ENCODE measurements at regions not wholly inside any gene's neighbourhood (a gene's known extent, or its start where the extent isn't known, plus 50 kb on each side); places are given as distances from the start of the nearest gene placed in this dataset.
A peak's percentile ranks its signal among the peaks of the same experiment; 100 is the strongest.

DNA sequence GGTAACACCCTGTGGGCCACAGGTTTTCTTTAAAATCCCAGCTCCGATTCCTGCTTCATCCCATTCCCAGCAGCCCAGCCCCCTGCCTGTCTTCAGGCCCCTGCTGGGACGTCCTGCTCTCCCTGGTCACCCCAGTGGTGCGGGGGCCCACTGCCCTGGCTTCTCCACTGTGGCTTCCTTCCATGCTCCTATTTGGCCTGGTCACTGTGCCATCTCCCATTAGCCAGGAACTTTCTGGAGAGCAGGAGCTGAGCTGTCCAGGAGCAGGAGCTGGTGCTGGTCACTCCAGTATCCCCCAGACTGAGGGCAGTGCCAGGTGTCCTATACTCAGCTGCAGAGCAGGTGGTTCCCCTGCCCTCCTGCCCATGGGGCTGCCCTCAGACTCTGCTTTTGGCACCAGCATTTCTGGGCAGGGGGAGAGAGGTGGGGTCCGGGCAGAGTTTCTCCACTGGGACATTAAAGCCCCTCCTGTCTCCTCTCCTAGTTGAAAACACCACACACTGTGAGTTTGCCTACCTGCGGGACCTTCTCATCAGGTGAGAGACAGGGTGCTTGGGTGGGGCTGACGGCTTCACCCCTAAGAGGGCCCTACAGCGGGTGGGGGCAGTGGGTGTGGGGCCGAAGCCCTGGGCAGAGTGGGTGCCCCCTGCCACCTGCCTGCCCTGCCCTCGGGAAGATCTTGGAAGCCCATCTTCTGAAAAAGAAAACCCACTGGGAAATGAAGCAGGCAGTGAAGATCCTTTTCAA is 356.2 kb downstream of the SEC14L1 start:
- TF ChIP-seq, protein P1, sequence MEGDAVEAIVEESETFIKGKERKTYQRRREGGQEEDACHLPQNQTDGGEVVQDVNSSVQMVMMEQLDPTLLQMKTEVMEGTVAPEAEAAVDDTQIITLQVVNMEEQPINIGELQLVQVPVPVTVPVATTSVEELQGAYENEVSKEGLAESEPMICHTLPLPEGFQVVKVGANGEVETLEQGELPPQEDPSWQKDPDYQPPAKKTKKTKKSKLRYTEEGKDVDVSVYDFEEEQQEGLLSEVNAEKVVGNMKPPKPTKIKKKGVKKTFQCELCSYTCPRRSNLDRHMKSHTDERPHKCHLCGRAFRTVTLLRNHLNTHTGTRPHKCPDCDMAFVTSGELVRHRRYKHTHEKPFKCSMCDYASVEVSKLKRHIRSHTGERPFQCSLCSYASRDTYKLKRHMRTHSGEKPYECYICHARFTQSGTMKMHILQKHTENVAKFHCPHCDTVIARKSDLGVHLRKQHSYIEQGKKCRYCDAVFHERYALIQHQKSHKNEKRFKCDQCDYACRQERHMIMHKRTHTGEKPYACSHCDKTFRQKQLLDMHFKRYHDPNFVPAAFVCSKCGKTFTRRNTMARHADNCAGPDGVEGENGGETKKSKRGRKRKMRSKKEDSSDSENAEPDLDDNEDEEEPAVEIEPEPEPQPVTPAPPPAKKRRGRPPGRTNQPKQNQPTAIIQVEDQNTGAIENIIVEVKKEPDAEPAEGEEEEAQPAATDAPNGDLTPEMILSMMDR (IDR thresholded peaks at IDR 0.05), result no peak
- no peak for TF ChIP-seq POLR2A (IDR thresholded peaks at IDR 0.05)
- peak; percentile 8 to 13 for DNase-seq
- no peaks in the 10 kb centered on the region for H3K36me3 ChIP-seq
- intact Hi-C loops (cut with DNase I; ENCODE audit: low total_unique reads), result no loop called here
- H3K9me3 ChIP-seq, result no peaks in the 10 kb centered on the region
- no peak overlapping the region for H3K4me3 ChIP-seq
- peaks cover 0 to 3% of the 10 kb centered on the region in 2 donors for H3K4me1 ChIP-seq
- H3K27me3 ChIP-seq, result no peaks in the 10 kb centered on the region
- no peak overlapping the region for H3K27ac ChIP-seq

DNA sequence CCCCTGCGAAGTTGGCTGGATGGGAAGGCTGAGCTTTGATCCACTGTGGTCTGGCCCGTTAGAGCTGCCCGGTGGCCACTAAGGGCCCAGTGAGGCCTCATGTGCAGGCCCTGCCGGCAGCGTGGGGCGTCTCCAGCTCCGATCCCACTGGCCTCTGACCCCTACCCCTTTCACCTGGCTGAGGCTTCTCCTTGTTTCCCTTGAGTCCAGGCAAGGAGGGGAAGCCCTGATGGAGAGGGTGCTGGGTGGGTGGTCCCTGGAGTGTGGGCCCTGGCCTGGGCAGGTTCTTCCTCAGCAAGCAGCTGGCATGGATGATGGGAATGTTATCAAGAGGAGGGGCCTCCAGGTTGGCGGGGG is 356.8 kb downstream of the SEC14L1 start:
- Histone ChIP-seq H3K4me3 (no peak overlapping the region), H3K9me3 (no peaks in the 10 kb centered on the region), H3K27me3 (no peaks in the 10 kb centered on the region), H3K36me3 (no peaks in the 10 kb centered on the region), H3K4me1 (peaks cover 0 to 3% of the 10 kb centered on the region in 2 donors), H3K27ac (no peak overlapping the region)
- intact Hi-C loops (cut with DNase I; ENCODE audit: low total_unique reads), result no loop called here
- peak; percentile 10 to 13 for DNase-seq
- TF ChIP-seq, protein P1 (IDR thresholded peaks at IDR 0.05), result no peak
- no peak for TF ChIP-seq POLR2A (IDR thresholded peaks at IDR 0.05)

DNA sequence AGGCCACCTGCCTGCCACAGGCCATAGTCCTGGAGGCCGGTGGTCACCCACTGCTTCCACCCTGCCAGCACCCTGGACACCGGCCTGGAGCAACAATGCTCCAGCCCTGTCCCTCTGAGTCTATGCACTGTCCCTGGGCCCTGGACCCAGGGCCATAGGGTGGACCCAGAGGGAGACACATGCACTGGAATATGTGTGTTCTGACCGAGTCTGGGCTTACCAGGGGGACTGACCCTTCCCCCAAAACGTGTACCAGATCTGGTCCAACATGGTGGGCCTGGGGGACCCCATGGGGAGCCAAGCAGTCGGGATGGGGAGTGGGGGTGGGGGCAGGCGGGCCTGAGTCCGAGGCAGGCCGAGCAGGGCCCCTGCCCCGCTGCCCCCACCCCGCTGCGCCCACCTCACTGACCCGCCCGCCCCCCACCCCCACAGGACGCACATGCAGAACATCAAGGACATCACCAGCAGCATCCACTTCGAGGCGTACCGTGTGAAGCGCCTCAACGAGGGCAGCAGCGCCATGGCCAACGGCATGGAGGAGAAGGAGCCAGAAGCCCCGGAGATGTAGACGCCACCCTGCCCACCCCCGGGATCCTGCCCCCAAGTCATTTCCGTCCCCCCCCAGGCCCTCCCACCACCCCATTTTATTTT is 357.4 kb downstream of the SEC14L1 start:
- TF ChIP-seq POLR2A (IDR thresholded peaks at IDR 0.05), result no peak
- TF ChIP-seq, protein P1 (IDR thresholded peaks at IDR 0.05), result no peak
- DNase-seq, result peak; percentile 12 to 14
- Histone ChIP-seq H3K4me3 (no peak overlapping the region), H3K4me1 (peaks cover 0 to 3% of the 10 kb centered on the region in 2 donors), H3K27me3 (no peaks in the 10 kb centered on the region), H3K27ac (no peak overlapping the region), H3K36me3 (no peaks in the 10 kb centered on the region), H3K9me3 (no peaks in the 10 kb centered on the region)
- intact Hi-C loops (cut with DNase I; ENCODE audit: low total_unique reads), result no loop called here

DNA sequence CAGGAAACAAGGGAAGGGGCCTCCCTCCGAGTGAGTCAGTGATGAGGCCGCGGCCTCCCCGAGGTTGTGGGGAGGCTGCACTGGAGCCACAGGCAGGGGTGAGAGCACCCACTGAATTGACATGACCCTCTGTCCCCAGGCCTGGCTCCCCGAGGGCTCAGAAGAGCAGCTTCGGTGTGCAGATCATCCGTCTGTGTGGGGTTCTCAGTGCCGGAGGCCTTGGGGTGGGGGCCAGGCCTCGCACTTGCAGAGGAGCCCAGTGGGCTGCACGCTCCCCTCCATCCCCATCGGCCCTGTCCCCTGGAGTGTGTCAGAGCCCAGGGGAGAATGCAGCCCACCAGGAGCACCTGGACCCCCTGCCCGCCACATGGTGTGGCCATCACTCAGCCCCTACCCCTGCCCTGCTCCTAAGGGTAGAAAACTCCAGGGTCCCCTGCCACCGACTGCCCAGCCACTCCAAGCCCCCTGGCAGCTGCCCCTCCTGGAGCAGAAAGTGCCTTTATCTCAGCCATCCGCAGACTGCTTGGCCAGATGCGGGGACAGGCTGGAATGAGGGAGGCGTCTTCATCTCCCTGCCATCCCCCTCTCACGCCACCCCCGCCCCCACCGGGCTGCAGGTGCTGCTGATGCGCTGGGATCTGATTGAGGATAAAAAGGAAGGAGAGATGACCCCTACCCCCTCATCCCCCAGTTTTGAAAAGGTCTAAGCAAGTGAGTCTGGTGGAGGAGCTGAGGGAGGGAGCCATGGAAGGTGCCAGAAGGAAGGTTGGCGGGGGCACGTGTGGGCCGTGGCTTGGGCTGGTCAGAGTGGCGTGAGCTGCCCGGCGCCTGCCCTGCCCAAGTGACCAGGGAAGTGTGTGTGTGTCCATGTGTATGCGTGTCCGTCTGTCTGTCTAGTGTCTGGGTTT is 358.3 kb downstream of the SEC14L1 start:
- Histone ChIP-seq H3K4me1 (peaks cover 0 to 3% of the 10 kb centered on the region in 2 donors), H3K36me3 (no peaks in the 10 kb centered on the region), H3K9me3 (no peaks in the 10 kb centered on the region), H3K27me3 (no peaks in the 10 kb centered on the region), H3K4me3 (no peak overlapping the region), H3K27ac (no peak overlapping the region)
- TF ChIP-seq POLR2A (IDR thresholded peaks at IDR 0.05), result no peak
- TF ChIP-seq, protein P1 (IDR thresholded peaks at IDR 0.05), result no peak
- intact Hi-C loops (cut with DNase I; ENCODE audit: low total_unique reads), result no loop called here
- DNase-seq, result peak; percentile 13 to 16
